HFF-Myc (cell line): ENCODE measurements at regions not wholly inside any gene's neighbourhood (a gene's known extent, or its start where the extent isn't known, plus 50 kb on each side); places are given as distances from the start of the nearest gene placed in this dataset.

ENCODE experiments used
- DNase-seq: peaks from one replicate; pipeline ENCODE4 v3.0.0-alpha.2; 2011; ENCODE audit warnings: low read depth; ENCODE audit errors: extremely low read depth
- H3K4me3 ChIP-seq: replicated peaks from 2 replicates; pipeline ENCODE4 v1.5.1; 2011; ENCODE audit warnings: low read depth, mild to moderate bottlenecking, control low read depth, low read length
- TF ChIP-seq, protein P1 (sequence below): IDR thresholded peaks from 2 replicates; pipeline ENCODE4 v1.5.1; 2012; ENCODE audit warnings: mild to moderate bottlenecking, low read depth, low read length, control low read depth; ENCODE audit errors: missing control alignments

DNA sequence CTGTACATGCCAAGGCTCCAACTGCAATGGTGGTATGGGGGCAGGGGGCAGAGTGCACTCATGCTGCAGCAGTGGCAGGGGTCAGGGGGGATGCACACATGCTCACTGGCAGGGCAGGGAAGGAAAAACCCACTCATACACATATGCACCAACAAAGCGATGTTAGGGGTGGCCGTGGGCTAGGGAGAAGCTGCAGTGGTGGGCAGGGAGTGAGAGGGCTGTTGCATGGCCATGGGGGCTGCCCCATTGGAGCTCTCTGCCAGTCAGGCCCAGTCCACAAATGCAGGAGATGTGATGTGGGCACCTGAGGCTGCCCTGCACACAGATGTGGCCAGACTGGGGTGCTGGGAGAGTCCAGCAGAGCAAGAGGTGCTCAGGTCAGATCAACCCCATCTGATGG, 238.1 kb upstream of the NXPH2 start:
- no peak for DNase-seq
- TF ChIP-seq, protein P1, sequence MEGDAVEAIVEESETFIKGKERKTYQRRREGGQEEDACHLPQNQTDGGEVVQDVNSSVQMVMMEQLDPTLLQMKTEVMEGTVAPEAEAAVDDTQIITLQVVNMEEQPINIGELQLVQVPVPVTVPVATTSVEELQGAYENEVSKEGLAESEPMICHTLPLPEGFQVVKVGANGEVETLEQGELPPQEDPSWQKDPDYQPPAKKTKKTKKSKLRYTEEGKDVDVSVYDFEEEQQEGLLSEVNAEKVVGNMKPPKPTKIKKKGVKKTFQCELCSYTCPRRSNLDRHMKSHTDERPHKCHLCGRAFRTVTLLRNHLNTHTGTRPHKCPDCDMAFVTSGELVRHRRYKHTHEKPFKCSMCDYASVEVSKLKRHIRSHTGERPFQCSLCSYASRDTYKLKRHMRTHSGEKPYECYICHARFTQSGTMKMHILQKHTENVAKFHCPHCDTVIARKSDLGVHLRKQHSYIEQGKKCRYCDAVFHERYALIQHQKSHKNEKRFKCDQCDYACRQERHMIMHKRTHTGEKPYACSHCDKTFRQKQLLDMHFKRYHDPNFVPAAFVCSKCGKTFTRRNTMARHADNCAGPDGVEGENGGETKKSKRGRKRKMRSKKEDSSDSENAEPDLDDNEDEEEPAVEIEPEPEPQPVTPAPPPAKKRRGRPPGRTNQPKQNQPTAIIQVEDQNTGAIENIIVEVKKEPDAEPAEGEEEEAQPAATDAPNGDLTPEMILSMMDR, result no peak
- H3K4me3 ChIP-seq, result no peak overlapping the region

DNA sequence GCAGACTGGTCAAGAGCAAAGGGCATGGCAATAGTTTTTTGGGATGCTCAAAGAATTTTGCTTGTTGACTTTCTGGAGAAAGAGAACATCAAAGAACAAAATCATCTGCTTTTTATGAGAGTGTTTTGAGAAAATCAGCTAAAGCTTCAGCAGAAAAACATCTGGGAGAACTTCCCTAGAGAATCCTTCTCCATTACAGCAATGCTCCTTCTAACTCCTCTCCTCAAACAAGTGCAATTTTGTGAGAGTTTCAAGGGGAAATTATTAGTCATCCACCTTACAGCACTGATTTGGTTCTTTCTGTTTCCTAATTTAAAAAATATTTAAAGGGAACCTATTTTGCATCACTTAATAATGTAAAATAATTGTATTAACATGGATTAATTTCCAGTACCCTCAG, 226.9 kb upstream of the NXPH2 start:
- TF ChIP-seq, protein P1, result no peak
- DNase-seq, result no peak

DNA sequence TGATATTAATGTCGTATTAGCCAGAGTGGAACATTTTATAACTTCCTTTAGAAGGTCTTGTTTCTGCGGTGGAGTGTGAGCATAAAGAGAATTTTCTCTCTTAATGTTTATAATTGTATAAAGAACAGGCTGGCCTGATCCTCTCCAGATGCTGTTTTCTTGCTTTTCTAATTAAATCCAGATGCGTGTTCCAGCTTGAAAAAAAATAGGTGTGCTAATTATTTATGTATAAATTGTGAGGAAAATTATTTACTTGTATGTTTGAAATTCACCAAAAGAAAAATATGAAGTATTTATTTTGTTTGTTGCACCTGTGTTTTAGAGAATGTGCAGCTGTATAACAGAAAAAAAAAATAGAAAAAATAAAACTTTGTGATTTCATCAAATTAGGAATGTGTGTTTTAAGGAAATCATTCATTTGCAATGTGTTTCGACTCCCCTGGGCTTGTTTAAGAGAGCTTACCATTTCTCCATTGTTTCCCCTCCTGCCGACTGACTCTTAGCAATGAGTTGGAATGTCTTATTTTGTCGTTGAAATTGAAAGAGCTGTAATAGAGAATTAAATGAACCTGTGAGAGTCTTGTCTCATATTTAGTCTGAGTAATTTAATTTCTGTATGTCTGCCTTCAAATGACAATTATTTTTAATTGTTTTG, 220.1 kb upstream of the NXPH2 start:
- DNase-seq, result no peak
- no peak overlapping the region for H3K4me3 ChIP-seq
- TF ChIP-seq, protein P1, result no peak

More for the DNA sequence above, 226.9 kb upstream of the NXPH2 start:
- H3K4me3 ChIP-seq, result no peak overlapping the region

DNA sequence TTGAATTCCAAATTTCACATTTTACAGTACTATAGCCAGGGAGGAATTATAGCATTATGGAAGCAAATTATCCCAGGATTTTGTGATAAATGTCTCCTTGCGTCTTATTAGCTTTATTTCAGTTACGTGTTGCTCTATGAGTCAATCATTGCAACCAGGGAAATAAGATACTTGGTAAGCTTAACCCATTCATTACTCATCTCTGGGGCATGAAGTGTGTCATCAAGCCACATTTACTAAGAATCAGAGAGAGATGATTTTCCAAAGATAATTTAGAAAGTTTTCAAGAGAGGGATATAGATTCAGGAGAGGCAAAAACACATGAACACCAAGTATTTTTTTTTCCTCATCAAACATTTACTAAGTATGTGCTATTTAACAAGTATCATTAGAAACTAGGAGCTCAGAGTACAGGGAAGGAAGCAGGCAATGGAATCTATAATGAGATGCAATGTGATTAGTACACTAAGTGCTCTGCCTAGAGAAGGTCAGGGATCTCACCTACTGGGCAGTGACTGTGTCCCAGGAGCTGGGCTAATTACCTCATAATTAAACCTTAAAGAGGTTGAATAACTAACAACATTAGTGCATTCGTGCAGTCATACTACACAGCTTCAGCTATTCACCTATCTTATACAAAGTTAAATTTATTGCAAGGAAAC, 217.8 kb upstream of the NXPH2 start:
- no peak for DNase-seq
- H3K4me3 ChIP-seq, result no peak overlapping the region
- TF ChIP-seq, protein P1, result no peak

DNA sequence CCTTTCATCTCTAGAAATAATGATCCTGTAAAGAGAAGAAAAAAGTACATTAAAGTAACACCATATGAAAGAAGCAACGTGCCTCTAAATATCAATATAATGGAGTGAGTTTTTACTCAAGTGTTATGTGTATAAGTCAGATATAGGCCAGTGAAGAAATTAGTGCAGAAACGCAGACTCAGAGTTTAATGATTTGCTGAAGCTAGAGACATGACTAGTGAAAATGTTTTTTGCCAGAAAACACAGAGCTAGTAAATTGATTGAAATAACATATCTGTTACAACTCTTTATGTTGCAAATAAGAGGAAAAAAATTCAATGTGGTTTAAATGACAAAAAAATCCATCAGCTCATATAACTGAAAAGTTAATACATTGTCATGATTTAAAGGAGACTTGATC, 217.2 kb upstream of the NXPH2 start:
- no peak for DNase-seq
- H3K4me3 ChIP-seq, result no peak overlapping the region
- TF ChIP-seq, protein P1, result no peak

DNA sequence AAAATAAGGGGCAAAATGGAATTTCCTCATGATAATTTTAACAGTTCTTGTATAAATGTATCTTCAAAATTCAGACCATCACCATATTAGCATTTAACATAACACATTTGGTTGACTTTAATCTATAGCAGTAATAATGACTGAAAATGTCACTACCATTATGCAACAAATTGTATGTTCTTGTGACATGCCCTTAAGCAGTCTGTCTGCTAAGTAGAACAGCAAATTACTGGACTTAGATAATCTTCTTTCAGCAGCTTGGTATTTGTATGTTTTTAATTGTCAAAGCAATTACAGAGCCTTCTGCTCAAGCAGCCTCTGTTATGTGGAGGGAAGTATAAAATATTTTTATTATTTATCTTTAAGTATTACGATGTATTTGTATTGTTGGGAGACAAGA, 214.3 kb upstream of the NXPH2 start:
- H3K4me3 ChIP-seq, result no peak overlapping the region
- TF ChIP-seq, protein P1, result no peak
- DNase-seq, result no peak
